ACC112 (cell line): ENCODE measurements at regions not wholly inside any gene's neighbourhood (a gene's known extent, or its start where the extent isn't known, plus 50 kb on each side); places are given as distances from the start of the nearest gene placed in this dataset.

Experiments used
- H2AFZ ChIP-seq: fragments of 200-600 bp; sonication (generic); one replicate; pipeline ENCODE4 v1.6.0; 2017; ENCODE audit warnings: antibody characterized with exemption, low read length; ENCODE audit not compliant: unreplicated experiment
- H3K27ac ChIP-seq: fragments of 200-600 bp; sonication (generic); 2 replicates; pipeline ENCODE4 v1.5.1; 2014; ENCODE audit warnings: low read depth, mild to moderate bottlenecking, antibody characterized with exemption, low read length, moderate library complexity
- H3K27me3 ChIP-seq: fragments of 200-600 bp; sonication (generic); 2 replicates; pipeline ENCODE4 v1.6.1; 2014; ENCODE audit warnings: mild to moderate bottlenecking, antibody characterized with exemption, low read length, moderate library complexity, mixed read lengths; ENCODE audit not compliant: insufficient read depth
- H3K36me3 ChIP-seq: fragments of 200-600 bp; sonication (generic); 2 replicates; pipeline ENCODE4 v1.6.1; 2016; ENCODE audit warnings: mild to moderate bottlenecking, antibody characterized with exemption, low read length, moderate library complexity, mixed read lengths; ENCODE audit not compliant: insufficient read depth
- H3K4me1 ChIP-seq: fragments of 200-600 bp; sonication (generic); one replicate; pipeline ENCODE4 v1.6.1; 2016; ENCODE audit warnings: low read length, mixed read lengths; ENCODE audit not compliant: insufficient read depth, unreplicated experiment, control insufficient read depth
- H3K4me3 ChIP-seq: fragments of 200-600 bp; sonication (generic); 2 replicates; pipeline ENCODE4 v1.5.1; 2014; ENCODE audit warnings: mild to moderate bottlenecking, low read depth, low read length
- H3K79me2 ChIP-seq: fragments of 200-600 bp; sonication (generic); one replicate; pipeline ENCODE4 v1.6.0; 2016; ENCODE audit warnings: low read length; ENCODE audit not compliant: control insufficient read depth, unreplicated experiment, insufficient read depth

- H3K4me1 ChIP-seq, result peaks cover 18% of the 10 kb centered on the region
- H2AFZ ChIP-seq, result no peak overlapping the region
- H3K4me3 ChIP-seq, result no peak overlapping the region
- H3K27ac ChIP-seq, result no peak overlapping the region
- no peaks in the 10 kb centered on the region for H3K36me3 ChIP-seq
- H3K27me3 ChIP-seq, result no peaks in the 10 kb centered on the region
- H3K79me2 ChIP-seq, result no peaks in the 10 kb centered on the region
These were observed 175.0 kb upstream of the SLC39A10 start for GRCh38 chr2:195482010-195482409.

- H3K27ac ChIP-seq, result no peak overlapping the region
- no peak overlapping the region for H2AFZ ChIP-seq
- H3K4me3 ChIP-seq, result no peak overlapping the region
- no peaks in the 10 kb centered on the region for H3K27me3 ChIP-seq
- H3K79me2 ChIP-seq, result no peaks in the 10 kb centered on the region
- H3K4me1 ChIP-seq, result peaks cover 7% of the 10 kb centered on the region
- H3K36me3 ChIP-seq, result no peaks in the 10 kb centered on the region
These were observed 176.9 kb upstream of the SLC39A10 start for GRCh38 chr2:195480121-195480520.

GRCh38 chr2:195479407-195479806 lies 177.6 kb upstream of the SLC39A10 start:
- H2AFZ ChIP-seq, result no peak overlapping the region

GRCh38 chr2:195477996-195478382 lies 179.0 kb upstream of the SLC39A10 start:
- H3K79me2 ChIP-seq, result no peaks in the 10 kb centered on the region
- peak overlapping the region; percentile 12; the same call in 1 of the 2 replicates for H3K4me3 ChIP-seq
- H3K36me3 ChIP-seq, result no peaks in the 10 kb centered on the region
- no peak overlapping the region for H2AFZ ChIP-seq
- peak overlapping the region; percentile 31; the same call in 1 of the 2 replicates for H3K27ac ChIP-seq
- H3K4me1 ChIP-seq, result peaks cover 7% of the 10 kb centered on the region
- H3K27me3 ChIP-seq, result no peaks in the 10 kb centered on the region

More at GRCh38 chr2:195479407-195479806, 177.6 kb upstream of the SLC39A10 start:
- H3K4me3 ChIP-seq, result no peak overlapping the region
- H3K27me3 ChIP-seq, result no peaks in the 10 kb centered on the region
- H3K4me1 ChIP-seq, result peaks cover 7% of the 10 kb centered on the region
- no peak overlapping the region for H3K27ac ChIP-seq
- no peaks in the 10 kb centered on the region for H3K36me3 ChIP-seq
- H3K79me2 ChIP-seq, result no peaks in the 10 kb centered on the region

- H3K27me3 ChIP-seq, result no peaks in the 10 kb centered on the region
- no peaks in the 10 kb centered on the region for H3K79me2 ChIP-seq
- peak overlapping the region; percentile 12; the same call in 1 of the 2 replicates for H3K4me3 ChIP-seq
- H3K36me3 ChIP-seq, result no peaks in the 10 kb centered on the region
- H3K4me1 ChIP-seq, result peaks cover 7% of the 10 kb centered on the region
- H2AFZ ChIP-seq, result no peak overlapping the region
- peak overlapping the region; percentile 31; the same call in 1 of the 2 replicates for H3K27ac ChIP-seq
These were observed 179.6 kb upstream of the SLC39A10 start for GRCh38 chr2:195477248-195477995.

GRCh38 chr2:195475336-195475735 lies 181.7 kb upstream of the SLC39A10 start:
- Histone ChIP-seq H3K79me2 (no peaks in the 10 kb centered on the region), H3K36me3 (no peaks in the 10 kb centered on the region), H3K27me3 (no peaks in the 10 kb centered on the region), H3K4me3 (no peak overlapping the region), H2AFZ (no peak overlapping the region), H3K4me1 (peaks cover 7% of the 10 kb centered on the region), H3K27ac (no peak overlapping the region)

GRCh38 chr2:195473862-195474261 lies 183.2 kb upstream of the SLC39A10 start:
- H3K36me3 ChIP-seq, result no peaks in the 10 kb centered on the region
- H3K4me3 ChIP-seq, result no peak overlapping the region
- H3K27me3 ChIP-seq, result no peaks in the 10 kb centered on the region
- H3K4me1 ChIP-seq, result peaks cover 7% of the 10 kb centered on the region
- H3K79me2 ChIP-seq, result no peaks in the 10 kb centered on the region
- H2AFZ ChIP-seq, result peak overlapping the region; percentile 36
- H3K27ac ChIP-seq, result no peak overlapping the region

GRCh38 chr2:195472501-195473234 lies 184.4 kb upstream of the SLC39A10 start:
- no peaks in the 10 kb centered on the region for H3K27me3 ChIP-seq
- H3K4me1 ChIP-seq, result peaks cover under 1% of the 10 kb centered on the region
- no peak overlapping the region for H2AFZ ChIP-seq
- no peaks in the 10 kb centered on the region for H3K79me2 ChIP-seq
- H3K4me3 ChIP-seq, result no peak overlapping the region
- no peak overlapping the region for H3K27ac ChIP-seq
- H3K36me3 ChIP-seq, result no peaks in the 10 kb centered on the region

- Histone ChIP-seq H2AFZ (no peak overlapping the region), H3K27me3 (no peaks in the 10 kb centered on the region), H3K4me1 (no peaks in the 10 kb centered on the region), H3K27ac (no peak overlapping the region), H3K79me2 (no peaks in the 10 kb centered on the region), H3K36me3 (no peaks in the 10 kb centered on the region), H3K4me3 (no peak overlapping the region)
These were observed 185.2 kb upstream of the SLC39A10 start for GRCh38 chr2:195471807-195472206.

- Histone ChIP-seq H3K27me3 (no peaks in the 10 kb centered on the region), H3K4me3 (no peak overlapping the region), H3K36me3 (no peaks in the 10 kb centered on the region), H3K4me1 (no peaks in the 10 kb centered on the region), H3K79me2 (no peaks in the 10 kb centered on the region), H3K27ac (no peak overlapping the region), H2AFZ (no peak overlapping the region)
These were observed 185.9 kb upstream of the SLC39A10 start for GRCh38 chr2:195471163-195471562.

- no peak overlapping the region for H3K27ac ChIP-seq
- H3K4me1 ChIP-seq, result no peaks in the 10 kb centered on the region
- no peak overlapping the region for H3K4me3 ChIP-seq
- H3K27me3 ChIP-seq, result no peaks in the 10 kb centered on the region
- no peak overlapping the region for H2AFZ ChIP-seq
- no peaks in the 10 kb centered on the region for H3K79me2 ChIP-seq
- H3K36me3 ChIP-seq, result no peaks in the 10 kb centered on the region
These were observed 186.4 kb upstream of the SLC39A10 start for GRCh38 chr2:195470622-195471021.
